HG03196 (cell line): ENCODE measurements at regions not wholly inside any gene's neighbourhood (a gene's known extent, or its start where the extent isn't known, plus 50 kb on each side); places are given as distances from the start of the nearest gene placed in this dataset.
"Not testable (repeated sequence)": the region's sequence is repeated elsewhere in the genome, so short reads cannot be mapped to it uniquely, and the experiment has no call there.

ENCODE experiments used
- ATAC-seq: cut with Tn5 transposase; IDR thresholded peaks from one replicate; pipeline ENCODE4 v1.9.1; 2021; ENCODE audit not compliant: unreplicated experiment

- ATAC-seq, result no peak
These were observed 82.7 kb upstream of the CD302 start for GRCh38 chr2:159880729-159881128.

- ATAC-seq, result peak; percentile 67
These were observed 81.1 kb upstream of the CD302 start for GRCh38 chr2:159879051-159879604.

- ATAC-seq, result no peak
These were observed 77.1 kb upstream of the CD302 start for GRCh38 chr2:159875083-159875482.

GRCh38 chr2:159873258-159873657 is 75.2 kb upstream of the CD302 start:
- ATAC-seq, result no peak

- ATAC-seq, result no peak
These were observed 74.3 kb upstream of the CD302 start for GRCh38 chr2:159872353-159872752.

- ATAC-seq, result not testable (repeated sequence)
These were observed 70.7 kb upstream of the CD302 start for GRCh38 chr2:159868598-159869159.

GRCh38 chr2:159867567-159868361 is 69.8 kb upstream of the CD302 start:
- no peak for ATAC-seq

- no peak for ATAC-seq
These were observed 65.6 kb upstream of the CD302 start for GRCh38 chr2:159863526-159864160.

GRCh38 chr2:159860581-159861310 is 62.7 kb upstream of the CD302 start:
- ATAC-seq, result no peak

GRCh38 chr2:159859583-159859982 is 61.6 kb upstream of the CD302 start:
- ATAC-seq, result no peak

- ATAC-seq, result no peak
These were observed 58.8 kb upstream of the CD302 start for GRCh38 chr2:159856760-159857159.

- ATAC-seq, result no peak
These were observed 57.6 kb upstream of the CD302 start for GRCh38 chr2:159855557-159856061.

GRCh38 chr2:159855143-159855542 is 57.1 kb upstream of the CD302 start:
- no peak for ATAC-seq

- no peak for ATAC-seq
These were observed 56.5 kb upstream of the CD302 start for GRCh38 chr2:159854481-159854880.

- no peak for ATAC-seq
These were observed 55.1 kb upstream of the CD302 start for GRCh38 chr2:159853101-159853500.

GRCh38 chr2:159851941-159852340 is 53.9 kb upstream of the CD302 start:
- ATAC-seq, result no peak

- no peak for ATAC-seq
These were observed 52.8 kb upstream of the CD302 start for GRCh38 chr2:159850789-159851188.

GRCh38 chr2:159849160-159849813 is 51.3 kb upstream of the CD302 start:
- ATAC-seq, result no peak
